ENCODE measurements at regions not wholly inside any gene's neighbourhood (a gene's known extent, or its start where the extent isn't known, plus 50 kb on each side); places are given as distances from the start of the nearest gene placed in this dataset.

GRCh38 chrX:134741746-134742145 is 55.3 kb downstream of the PABIR2 start:
- H3K4me3 ChIP-seq, result no peak overlapping the region
- 33 to 64% methylated on average over 1 to 2 of the region's 2 CpGs for WGBS, 2 donors (ENCODE audit: low coverage in 1 of 2)
- no peaks in the 10 kb centered on the region for H3K9me3 ChIP-seq
- no peaks in the 10 kb centered on the region for H3K27me3 ChIP-seq
- ATAC-seq, result no peak
- H3K27ac ChIP-seq, result no peak overlapping the region
- H3K4me1 ChIP-seq, result peaks cover 0 to 16% (median 3%) of the 10 kb centered on the region in 3 donors
- TF ChIP-seq POLR2A (IDR thresholded peaks at IDR 0.05) (no peak), EP300 (IDR thresholded peaks at IDR 0.05) (no peak), POLR2AphosphoS5 (IDR thresholded peaks at IDR 0.05) (no peak)
- TF ChIP-seq, protein P1, sequence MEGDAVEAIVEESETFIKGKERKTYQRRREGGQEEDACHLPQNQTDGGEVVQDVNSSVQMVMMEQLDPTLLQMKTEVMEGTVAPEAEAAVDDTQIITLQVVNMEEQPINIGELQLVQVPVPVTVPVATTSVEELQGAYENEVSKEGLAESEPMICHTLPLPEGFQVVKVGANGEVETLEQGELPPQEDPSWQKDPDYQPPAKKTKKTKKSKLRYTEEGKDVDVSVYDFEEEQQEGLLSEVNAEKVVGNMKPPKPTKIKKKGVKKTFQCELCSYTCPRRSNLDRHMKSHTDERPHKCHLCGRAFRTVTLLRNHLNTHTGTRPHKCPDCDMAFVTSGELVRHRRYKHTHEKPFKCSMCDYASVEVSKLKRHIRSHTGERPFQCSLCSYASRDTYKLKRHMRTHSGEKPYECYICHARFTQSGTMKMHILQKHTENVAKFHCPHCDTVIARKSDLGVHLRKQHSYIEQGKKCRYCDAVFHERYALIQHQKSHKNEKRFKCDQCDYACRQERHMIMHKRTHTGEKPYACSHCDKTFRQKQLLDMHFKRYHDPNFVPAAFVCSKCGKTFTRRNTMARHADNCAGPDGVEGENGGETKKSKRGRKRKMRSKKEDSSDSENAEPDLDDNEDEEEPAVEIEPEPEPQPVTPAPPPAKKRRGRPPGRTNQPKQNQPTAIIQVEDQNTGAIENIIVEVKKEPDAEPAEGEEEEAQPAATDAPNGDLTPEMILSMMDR (IDR thresholded peaks at IDR 0.05), result no peak
- no peaks in the 10 kb centered on the region for H3K36me3 ChIP-seq

DNA sequence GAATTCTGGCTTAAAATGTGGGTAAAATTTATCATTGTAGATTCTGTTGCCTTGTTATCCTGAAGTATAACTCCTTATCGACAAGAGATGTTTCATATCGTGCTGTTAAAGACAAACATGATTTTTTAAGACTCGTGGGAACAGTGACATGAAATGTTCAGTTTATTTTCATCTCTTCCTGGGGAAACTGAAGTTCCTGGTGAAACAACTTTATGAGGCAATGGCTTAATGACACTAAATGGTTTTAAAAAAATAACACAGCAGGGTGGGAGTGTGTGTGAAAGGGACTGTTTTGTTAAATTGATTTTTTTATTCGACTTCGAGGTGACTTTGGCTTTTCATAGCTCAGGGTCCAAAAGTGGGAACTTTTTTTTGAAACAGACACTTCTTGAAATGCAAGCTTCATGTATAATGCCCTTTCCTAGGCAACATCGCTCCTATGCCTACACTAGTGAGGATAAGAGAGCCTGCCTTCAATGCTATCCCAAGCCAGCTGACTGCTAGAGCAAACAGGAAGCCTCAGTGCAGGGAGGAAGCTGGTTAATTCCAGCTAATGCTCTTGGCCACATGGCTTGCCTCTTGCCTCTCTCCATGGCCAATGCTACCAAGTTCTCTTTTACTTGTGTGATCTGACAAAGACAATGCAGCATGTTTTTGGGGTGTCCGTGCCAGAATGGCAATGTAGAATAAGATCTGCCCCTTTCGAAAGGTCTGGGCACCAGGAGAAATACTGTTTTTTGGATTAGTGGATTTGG is 57.8 kb downstream of the PABIR2 start:
- no peak overlapping the region for H3K27ac ChIP-seq
- TF ChIP-seq, protein P1 (IDR thresholded peaks at IDR 0.05), result no peak
- TF ChIP-seq EP300 (IDR thresholded peaks at IDR 0.05) (no peak), POLR2A (IDR thresholded peaks at IDR 0.05) (no peak), POLR2AphosphoS5 (IDR thresholded peaks at IDR 0.05) (no peak)
- no peaks in the 10 kb centered on the region for H3K27me3 ChIP-seq
- H3K36me3 ChIP-seq, result no peaks in the 10 kb centered on the region
- no peak for ATAC-seq
- WGBS, 2 donors (ENCODE audit: low coverage in 1 of 2), result 52 to 66% methylated on average over 6 to 7 of the region's 8 CpGs
- H3K4me3 ChIP-seq, result no peak overlapping the region
- H3K4me1 ChIP-seq, result peaks cover 0 to 28% (median 3%) of the 10 kb centered on the region in 3 donors
- H3K9me3 ChIP-seq, result no peaks in the 10 kb centered on the region

DNA sequence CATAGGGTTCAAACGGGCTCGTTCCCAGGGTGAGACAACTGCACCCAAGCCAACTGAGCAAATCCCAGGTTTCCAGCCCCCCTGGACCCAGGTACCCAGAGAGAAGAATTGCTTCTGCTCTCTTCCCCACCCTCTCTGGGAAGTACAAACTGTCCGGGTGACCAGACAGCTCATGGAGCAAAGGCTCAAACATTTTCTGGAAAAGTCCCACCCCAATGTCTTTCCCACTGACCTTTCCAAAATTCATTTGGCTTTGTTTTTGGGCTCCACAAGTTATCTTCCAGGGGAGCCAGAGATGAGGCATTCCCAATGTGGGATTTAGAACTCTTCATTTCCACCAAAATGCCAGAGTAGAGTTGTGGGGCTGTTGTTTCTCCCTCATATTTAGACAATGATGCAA is 58.6 kb downstream of the PABIR2 start:
- TF ChIP-seq POLR2A (IDR thresholded peaks at IDR 0.05) (no peak), POLR2AphosphoS5 (IDR thresholded peaks at IDR 0.05) (no peak), EP300 (IDR thresholded peaks at IDR 0.05) (no peak)
- TF ChIP-seq, protein P1 (IDR thresholded peaks at IDR 0.05), result no peak
- H3K36me3 ChIP-seq, result no peaks in the 10 kb centered on the region
- no peaks in the 10 kb centered on the region for H3K9me3 ChIP-seq
- H3K27ac ChIP-seq, result peak overlapping the region in 1 of 4 donors; percentile 48
- peaks cover 0 to 35% (median 3%) of the 10 kb centered on the region in 3 donors for H3K4me1 ChIP-seq
- H3K4me3 ChIP-seq, result no peak overlapping the region
- WGBS, 2 donors (ENCODE audit: low coverage in 1 of 2), result 80% methylated on average over 1 of the region's 3 CpGs; no CpG with 5 or more reads in 1 of the 2 donors
- no peaks in the 10 kb centered on the region for H3K27me3 ChIP-seq
- no peak for ATAC-seq

DNA sequence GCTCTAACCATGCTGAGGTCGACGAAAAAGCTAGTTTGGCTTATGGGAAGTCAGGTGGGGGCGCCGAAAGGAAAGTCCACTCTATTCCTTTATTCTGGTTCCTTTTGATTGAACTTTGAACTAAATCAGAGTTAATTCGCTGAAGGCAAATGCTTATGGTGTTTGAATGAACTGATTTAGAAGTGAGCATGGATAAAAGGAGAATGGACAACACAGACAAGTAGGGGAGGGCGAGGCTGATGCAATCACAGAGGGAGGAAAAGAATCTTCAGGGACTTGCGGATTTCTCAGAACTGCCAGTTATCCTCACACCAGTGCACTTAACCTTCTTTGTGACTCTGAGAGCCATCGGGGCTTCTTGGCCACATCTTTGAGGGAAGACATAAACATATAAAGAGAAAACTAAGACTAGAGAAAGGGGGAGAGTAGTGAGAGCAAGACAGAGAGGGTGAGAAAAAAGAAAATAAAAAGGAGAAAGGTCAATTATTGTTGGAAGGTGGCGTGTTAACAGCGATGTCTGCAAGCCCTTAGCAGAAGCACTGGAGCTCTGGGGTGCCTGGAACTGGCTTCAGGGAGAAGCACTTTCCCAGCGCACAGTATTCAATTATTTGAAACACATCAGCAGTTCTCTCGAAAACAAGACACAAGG is 59.2 kb downstream of the PABIR2 start:
- Histone ChIP-seq H3K9me3 (no peaks in the 10 kb centered on the region), H3K4me1 (peaks cover 0 to 38% (median 3%) of the 10 kb centered on the region in 3 donors), H3K36me3 (no peaks in the 10 kb centered on the region), H3K27ac (peak overlapping the region in 3 of 4 donors; percentile 48 to 51 (median 48)), H3K4me3 (no peak overlapping the region), H3K27me3 (no peaks in the 10 kb centered on the region)
- TF ChIP-seq POLR2AphosphoS5 (IDR thresholded peaks at IDR 0.05) (no peak), EP300 (IDR thresholded peaks at IDR 0.05) (no peak), POLR2A (IDR thresholded peaks at IDR 0.05) (no peak)
- TF ChIP-seq, protein P1 (IDR thresholded peaks at IDR 0.05), result no peak
- no peak for ATAC-seq
- 58 to 60% methylated on average over 6 to 7 of the region's 12 CpGs for WGBS, 2 donors (ENCODE audit: low coverage in 1 of 2)
